GM12872 (cell line): ENCODE measurements at regions not wholly inside any gene's neighbourhood (a gene's known extent, or its start where the extent isn't known, plus 50 kb on each side); places are given as distances from the start of the nearest gene placed in this dataset.

Experiments
- CTCF ChIP-seq: IDR thresholded peaks from 3 replicates; pipeline ENCODE4 v1.5.1; 2011; ENCODE audit warnings: low read depth, mild to moderate bottlenecking, low read length, moderate library complexity; ENCODE audit not compliant: insufficient read depth

GRCh38 chr6:118718903-118719302 is 67.5 kb upstream of the CEP85L start:
- no peak for TF ChIP-seq CTCF

GRCh38 chr6:118718297-118718696 is 66.9 kb upstream of the CEP85L start:
- TF ChIP-seq CTCF, result no peak

GRCh38 chr6:118717106-118717505 is 65.7 kb upstream of the CEP85L start:
- TF ChIP-seq CTCF, result no peak

GRCh38 chr6:118715376-118715775 is 64.0 kb upstream of the CEP85L start:
- no peak for TF ChIP-seq CTCF

GRCh38 chr6:118714756-118715155 is 63.4 kb upstream of the CEP85L start:
- TF ChIP-seq CTCF, result no peak

GRCh38 chr6:118712969-118713368 is 61.6 kb upstream of the CEP85L start:
- TF ChIP-seq CTCF, result no peak

- TF ChIP-seq CTCF, result no peak
Measured at GRCh38 chr6:118710616-118711015, 59.2 kb upstream of the CEP85L start.

GRCh38 chr6:118709859-118710350 is 58.5 kb upstream of the CEP85L start:
- TF ChIP-seq CTCF, result no peak
